RPMI8226 (cell line): ENCODE measurements at regions not wholly inside any gene's neighbourhood (a gene's known extent, or its start where the extent isn't known, plus 50 kb on each side); places are given as distances from the start of the nearest gene placed in this dataset.
"Not testable (repeated sequence)": the region's sequence is repeated elsewhere in the genome, so short reads cannot be mapped to it uniquely, and the experiment has no call there.

Experiments
- DNase-seq: peaks from one replicate; pipeline ENCODE4 v3.0.0-alpha.2; 2015

DNA sequence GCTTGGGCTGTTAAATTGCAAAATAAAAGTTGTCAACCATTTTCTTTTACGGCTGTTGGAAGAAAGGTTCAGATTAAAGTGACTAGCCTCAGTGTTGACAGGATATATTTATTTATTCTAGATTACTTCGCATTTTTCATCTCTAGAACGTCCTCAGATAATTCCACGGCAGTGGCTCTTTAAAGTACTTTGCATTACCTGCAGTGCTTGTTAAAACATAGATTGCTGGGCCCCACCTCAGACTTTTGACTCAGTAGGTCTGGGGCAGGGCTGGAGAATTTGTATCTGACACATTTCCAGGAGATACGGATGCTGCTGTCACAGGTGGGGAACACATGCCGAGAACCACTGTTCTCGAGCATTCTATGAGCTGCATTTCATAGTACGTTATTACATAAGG is 292.7 kb downstream of the EDEM1 start:
- DNase-seq, result no peak

GRCh38 chr3:5485427-5485826 is 297.9 kb downstream of the EDEM1 start:
- DNase-seq, result no peak

GRCh38 chr3:5488771-5489170 is 301.3 kb downstream of the EDEM1 start:
- DNase-seq, result no peak

GRCh38 chr3:5489536-5489935 is 302.0 kb downstream of the EDEM1 start:
- no peak for DNase-seq

GRCh38 chr3:5494905-5495519 is 307.5 kb downstream of the EDEM1 start:
- DNase-seq, result peak; percentile 13

- no peak for DNase-seq
Observed at GRCh38 chr3:5497497-5497896, 310.0 kb downstream of the EDEM1 start.

DNA sequence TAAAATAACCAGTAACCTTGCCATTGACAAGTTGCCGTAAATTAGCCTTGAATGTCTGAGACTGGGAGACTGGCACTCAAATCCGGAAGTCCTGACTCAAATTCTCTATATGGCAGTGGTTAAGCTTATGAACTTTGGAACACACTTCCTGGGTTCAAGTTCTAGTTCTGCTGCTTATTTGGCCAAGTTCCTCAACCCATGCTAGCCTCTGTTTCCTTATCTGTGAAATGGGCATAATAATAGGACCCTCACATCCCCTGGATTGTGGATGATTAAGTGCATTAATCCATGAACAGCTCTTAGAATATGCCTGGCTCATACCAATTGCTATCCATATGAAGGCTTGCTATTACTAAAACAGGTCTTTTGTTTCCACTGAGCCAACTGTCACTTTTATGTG is 311.5 kb downstream of the EDEM1 start:
- DNase-seq, result no peak

DNA sequence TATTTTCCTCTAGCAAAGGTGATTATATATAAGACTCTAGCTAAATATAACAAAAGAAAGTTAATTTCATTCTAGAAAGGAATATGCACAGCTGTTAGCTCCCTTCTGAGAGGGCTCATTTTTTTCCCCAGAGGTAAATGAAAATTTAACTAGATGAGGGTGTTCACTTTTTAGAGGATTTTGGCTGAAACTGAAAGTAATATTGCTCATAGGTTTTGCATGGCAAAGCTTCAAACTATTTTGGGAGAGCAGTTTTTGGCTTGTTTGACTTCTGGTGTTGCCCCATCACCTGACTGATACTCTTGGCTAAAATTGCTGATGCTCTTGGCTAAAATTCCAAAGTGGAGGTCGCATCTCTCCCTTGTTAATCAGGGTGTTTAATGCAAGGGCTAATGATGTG is 311.9 kb downstream of the EDEM1 start:
- no peak for DNase-seq

DNA sequence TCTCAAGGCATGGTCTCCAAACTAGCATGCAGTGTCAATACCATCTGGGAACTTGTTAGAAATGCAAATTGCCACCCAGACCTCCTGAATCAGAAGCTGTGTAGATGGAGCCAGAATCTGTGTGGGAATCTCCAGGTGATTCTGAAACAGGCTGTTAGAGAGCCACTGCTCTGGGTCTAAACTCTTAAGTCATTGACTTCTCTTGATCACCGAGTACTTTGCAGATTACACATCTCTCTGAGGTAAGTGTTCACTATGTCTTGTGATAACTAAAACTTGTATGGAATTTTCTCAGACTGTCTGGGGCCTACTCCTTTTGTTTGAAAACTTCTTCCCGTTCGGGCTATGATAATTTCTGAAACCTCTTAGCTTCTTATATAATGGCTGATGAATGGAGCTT is 315.6 kb downstream of the EDEM1 start:
- DNase-seq, result no peak

DNA sequence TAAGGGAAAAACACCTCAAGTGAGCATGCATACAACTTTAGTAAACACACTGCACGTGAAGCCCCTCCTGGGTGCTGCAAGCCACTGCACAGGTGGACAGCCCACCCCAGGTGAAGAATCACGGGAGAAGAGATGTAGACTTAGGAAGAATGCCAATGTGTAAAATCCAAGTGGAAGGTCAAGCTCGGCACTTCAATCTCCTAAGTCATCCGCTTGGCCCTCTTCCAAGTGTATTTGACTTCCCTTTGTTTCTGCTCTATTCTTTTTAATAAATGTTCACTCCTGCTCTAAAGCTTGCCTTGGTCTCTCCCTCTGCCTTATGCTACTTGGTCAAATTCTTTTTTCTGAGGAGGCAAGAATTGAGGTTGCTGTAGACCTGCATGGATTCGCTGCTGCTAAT is 316.6 kb downstream of the EDEM1 start:
- no peak for DNase-seq

- DNase-seq, result no peak
Observed at GRCh38 chr3:5505163-5505562, 317.7 kb downstream of the EDEM1 start.

DNA sequence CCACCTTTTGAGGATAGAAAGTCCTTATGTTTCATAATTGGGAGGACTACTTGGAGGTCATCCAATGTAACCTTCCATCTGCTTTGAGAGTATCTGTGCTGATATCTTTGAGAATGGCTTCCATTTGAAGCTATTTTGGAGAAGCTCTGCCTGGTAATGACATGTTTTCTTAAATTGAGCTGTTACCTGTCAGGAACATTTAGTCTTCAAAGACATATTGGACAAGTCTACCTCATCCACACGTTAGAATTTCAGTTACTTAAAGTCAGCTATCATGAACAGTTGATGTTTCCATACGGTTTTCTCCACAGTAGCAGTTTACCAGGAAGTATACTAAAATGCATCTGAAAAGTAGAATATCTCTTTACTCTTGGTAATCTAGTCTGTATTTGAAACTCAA is 318.5 kb downstream of the EDEM1 start:
- DNase-seq, result no peak

GRCh38 chr3:5508860-5509259 is 321.4 kb downstream of the EDEM1 start:
- DNase-seq, result not testable (repeated sequence)

DNA sequence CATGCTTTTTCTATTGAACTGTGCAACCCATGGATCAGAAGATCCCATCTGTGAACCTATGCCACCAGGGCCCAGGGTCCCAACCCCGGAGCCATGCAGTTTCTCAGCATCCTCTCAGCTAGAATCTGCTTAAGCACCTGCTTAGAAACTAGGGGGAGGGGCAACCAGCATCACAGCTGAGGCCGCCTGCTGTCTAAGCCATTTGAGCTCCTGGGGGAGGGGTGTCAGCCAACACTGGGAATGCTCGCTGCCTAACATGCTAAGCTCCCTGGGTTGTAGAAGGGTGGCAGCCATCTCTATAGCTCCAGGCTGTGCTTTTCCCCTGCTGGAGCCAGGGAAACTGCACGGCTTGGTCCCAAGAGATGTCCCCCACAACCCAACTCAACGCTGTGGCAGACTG is 322.8 kb downstream of the EDEM1 start:
- DNase-seq, result no peak

GRCh38 chr3:5517921-5518320 is 330.4 kb downstream of the EDEM1 start:
- DNase-seq, result no peak

GRCh38 chr3:5520237-5520636 is 332.7 kb downstream of the EDEM1 start:
- DNase-seq, result no peak

DNA sequence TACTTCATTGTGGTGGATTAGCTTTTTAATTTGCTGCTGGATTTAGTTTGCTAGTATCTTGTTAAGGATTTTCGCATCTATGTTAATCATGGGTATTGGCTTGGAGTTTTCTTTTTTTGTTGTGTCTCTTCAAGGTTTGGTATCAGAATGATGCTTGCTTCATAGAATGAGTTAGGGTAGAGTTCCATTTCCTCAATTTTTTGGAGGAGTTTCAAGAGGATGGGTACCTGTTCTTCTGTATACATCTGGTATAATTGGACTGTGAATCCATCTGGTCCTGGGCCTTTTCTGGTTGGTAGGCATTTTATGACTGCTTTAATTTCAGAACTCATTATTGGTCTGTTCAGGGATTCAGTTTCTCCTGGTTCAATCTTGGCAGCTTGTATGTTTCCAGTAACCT is 335.6 kb downstream of the EDEM1 start:
- no peak for DNase-seq

DNA sequence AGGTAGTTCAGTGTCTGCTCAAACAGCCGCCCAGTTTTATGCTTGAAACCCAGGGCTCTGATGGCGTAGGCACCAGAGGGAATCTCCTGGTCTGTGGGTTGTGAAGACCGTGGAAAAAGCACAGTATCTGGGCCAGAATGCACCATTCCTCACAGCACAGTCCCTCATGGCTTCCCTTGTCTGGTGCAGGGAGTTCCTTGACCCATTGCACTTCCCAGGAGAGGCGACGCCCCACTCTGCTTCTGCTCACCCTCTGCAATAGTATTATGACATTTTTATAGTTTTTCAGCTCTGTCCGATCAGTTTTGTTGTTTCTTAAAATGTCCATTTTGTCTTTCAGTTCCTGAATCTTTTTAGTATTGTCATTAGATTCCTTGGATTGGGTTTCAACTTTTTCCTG is 343.5 kb downstream of the EDEM1 start:
- no peak for DNase-seq

GRCh38 chr3:5531741-5532290 is 344.3 kb downstream of the EDEM1 start:
- DNase-seq, result no peak

GRCh38 chr3:5540532-5540931 is 353.0 kb downstream of the EDEM1 start:
- no peak for DNase-seq

- DNase-seq, result no peak
Observed at GRCh38 chr3:5542472-5542871, 355.0 kb downstream of the EDEM1 start.

GRCh38 chr3:5543047-5543446 is 355.5 kb downstream of the EDEM1 start:
- no peak for DNase-seq

- DNase-seq, result no peak
Observed at GRCh38 chr3:5545719-5546118, 358.2 kb downstream of the EDEM1 start.

GRCh38 chr3:5553203-5553602 is 365.7 kb downstream of the EDEM1 start:
- DNase-seq, result no peak

DNA sequence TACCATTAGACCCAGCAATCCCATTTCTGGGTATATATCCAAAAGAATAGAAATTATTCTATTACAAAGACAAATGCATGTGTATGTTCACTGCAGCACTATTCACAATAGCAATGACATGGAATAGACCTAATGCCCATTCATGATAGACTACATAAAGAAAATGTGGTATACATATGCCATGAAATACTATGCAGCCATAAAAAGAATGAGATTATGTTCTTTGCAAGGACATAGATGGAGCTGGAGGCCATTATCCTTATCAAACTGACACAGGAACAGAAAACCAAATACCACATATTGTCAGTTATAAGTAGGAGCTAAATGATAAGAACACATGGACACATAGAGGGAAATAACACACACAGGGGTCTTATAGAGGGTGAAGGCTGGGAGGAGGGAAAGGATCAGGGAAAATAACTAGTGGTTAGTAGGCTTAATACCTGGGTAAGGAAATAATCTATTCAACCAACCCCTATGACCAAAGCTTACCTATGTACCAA is 366.8 kb downstream of the EDEM1 start:
- DNase-seq, result no peak
